Liver (tissue), 8 donors: ENCODE measurements at regions not wholly inside any gene's neighbourhood (a gene's known extent, or its start where the extent isn't known, plus 50 kb on each side); places are given as distances from the start of the nearest gene placed in this dataset.
"Not testable (repeated sequence)": the region's sequence is repeated elsewhere in the genome, so short reads cannot be mapped to it uniquely, and the experiment has no call there.

Experiments used
- DNase-seq: peaks from one replicate; pipeline ENCODE4 v3.0.0-alpha.2; 2017; ENCODE audit warnings: low spot score
- H3K27ac ChIP-seq, 2 donors: one replicate each; pipeline ENCODE4 v1.7.0; 2013; ENCODE audit warnings: inconsistent platforms in 2 of 2, low read length in 2 of 2, control low read depth in 1 of 2, low read depth in 1 of 2, mild to moderate bottlenecking in 1 of 2
- H3K27me3 ChIP-seq, 4 donors: one replicate each; pipeline versions ENCODE4 v1.6.1 to v1.7.0; 2013; ENCODE audit warnings: low read length in 3 of 4, inconsistent platforms in 1 of 4, mild to moderate bottlenecking in 1 of 4, moderate library complexity in 1 of 4; ENCODE audit not compliant: control insufficient read depth in 4 of 4, insufficient read depth in 4 of 4
- H3K36me3 ChIP-seq, 4 donors: one replicate each; pipeline versions ENCODE4 v1.6.1 to v1.7.0; 2013; ENCODE audit warnings: low read length in 3 of 4, mild to moderate bottlenecking in 3 of 4, low read depth in 1 of 4, moderate library complexity in 1 of 4; ENCODE audit not compliant: control insufficient read depth in 4 of 4, insufficient read depth in 3 of 4
- H3K4me1 ChIP-seq, 4 donors: one replicate each; pipeline versions ENCODE4 v1.6.1 to v1.7.0; 2013; ENCODE audit warnings: low read length in 3 of 4, mild to moderate bottlenecking in 3 of 4, moderate library complexity in 1 of 4; ENCODE audit not compliant: control insufficient read depth in 4 of 4, insufficient read depth in 4 of 4
- H3K4me3 ChIP-seq, 3 donors: one replicate each; pipeline versions ENCODE4 v1.6.1 to v1.7.0; 2013; ENCODE audit warnings: low read length in 3 of 3, control low read depth in 1 of 3, low read depth in 1 of 3, mild to moderate bottlenecking in 1 of 3
- H3K9ac ChIP-seq, 2 donors: one replicate each; pipeline ENCODE4 v1.7.0; 2013; ENCODE audit warnings: low read length in 2 of 2, mild to moderate bottlenecking in 2 of 2, moderate library complexity in 2 of 2, control low read depth in 1 of 2, low read depth in 1 of 2
- H3K9me3 ChIP-seq, 4 donors: one replicate each; pipeline versions ENCODE4 v1.6.1 to v1.7.0; 2013; ENCODE audit warnings: low read length in 3 of 4; ENCODE audit not compliant: control insufficient read depth in 4 of 4
- EGR1 ChIP-seq, 2 donors: IDR thresholded peaks; 2 replicates each; pipeline ENCODE4 v1.6.1; 2016 to 2018; ENCODE audit warnings: antibody characterized with exemption in 2 of 2, low read depth in 2 of 2
- FOXA1 ChIP-seq: IDR thresholded peaks from 2 replicates; pipeline ENCODE4 v1.6.1; 2016; ENCODE audit warnings: antibody characterized with exemption
- FOXA2 ChIP-seq: IDR thresholded peaks from 2 replicates; pipeline ENCODE4 v1.6.1; 2016; ENCODE audit warnings: antibody characterized with exemption
- GABPA ChIP-seq, 2 donors: IDR thresholded peaks in 1 of 2; conservative IDR thresholded peaks in 1 of 2; 2 replicates each; pipeline ENCODE4 v1.6.1; 2016; ENCODE audit warnings: antibody characterized with exemption in 2 of 2, mild to moderate bottlenecking in 1 of 2, moderate library complexity in 1 of 2
- HNF4A ChIP-seq, 2 donors: conservative IDR thresholded peaks; 2 replicates each; pipeline ENCODE4 v1.6.1; 2016; ENCODE audit warnings: antibody characterized with exemption in 2 of 2, mild to moderate bottlenecking in 2 of 2
- JUND ChIP-seq, 2 donors: IDR thresholded peaks; 2 replicates each; pipeline ENCODE4 v1.6.1; 2016; ENCODE audit warnings: antibody characterized with exemption in 2 of 2
- MAX ChIP-seq: IDR thresholded peaks from 2 replicates; pipeline ENCODE4 v1.6.1; 2016; ENCODE audit warnings: antibody characterized with exemption
- NR2F2 ChIP-seq: IDR thresholded peaks from 2 replicates; pipeline ENCODE4 v1.6.1; 2016; ENCODE audit warnings: antibody characterized with exemption
- RAD21 ChIP-seq, 2 donors: IDR thresholded peaks; 2 replicates each; pipeline ENCODE4 v1.6.1; 2016; ENCODE audit warnings: antibody characterized with exemption in 2 of 2, mild to moderate bottlenecking in 2 of 2
- REST ChIP-seq: IDR thresholded peaks from 2 replicates; pipeline ENCODE4 v1.6.1; 2016; ENCODE audit warnings: antibody characterized with exemption, mild to moderate bottlenecking
- RXRA ChIP-seq, 2 donors: IDR thresholded peaks; 2 replicates each; pipeline ENCODE4 v1.6.1; 2017 to 2018; ENCODE audit warnings: antibody characterized with exemption in 2 of 2, mild to moderate bottlenecking in 1 of 2
- SP1 ChIP-seq: IDR thresholded peaks from 2 replicates; pipeline ENCODE4 v1.6.1; 2018; ENCODE audit warnings: antibody characterized with exemption, mild to moderate bottlenecking
- TAF1 ChIP-seq: conservative IDR thresholded peaks from 2 replicates; pipeline ENCODE4 v1.6.1; 2016; ENCODE audit warnings: antibody characterized with exemption, mild to moderate bottlenecking
- YY1 ChIP-seq: IDR thresholded peaks from 2 replicates; pipeline ENCODE4 v1.6.1; 2016; ENCODE audit warnings: antibody characterized with exemption, mild to moderate bottlenecking
- WGBS: extraction: QIAGEN DNeasy Blood & Tissue Kit; methylation state at CpG from one replicate; pipeline ENCODE4 v1.1.7; 2013; 5-methylcytosine and 5-hydroxymethylcytosine counted together
- TF ChIP-seq, protein P1 (sequence below): fragments of 150-350 bp; IDR thresholded peaks from 2 replicates; pipeline ENCODE4 v1.5.1; 2017; ENCODE audit warnings: improper control_type of control experiment, low read depth, low read length; ENCODE audit not compliant: missing input control
- TF ChIP-seq, protein P2 (sequence below): IDR thresholded peaks from 2 replicates; pipeline ENCODE4 v1.6.1; 2016; ENCODE audit warnings: antibody characterized with exemption
- donor health status: healthy.
- donor health status: healthy.
- donor health status: healthy.
- donor health status: healthy.
- donor health status: healthy.

DNA sequence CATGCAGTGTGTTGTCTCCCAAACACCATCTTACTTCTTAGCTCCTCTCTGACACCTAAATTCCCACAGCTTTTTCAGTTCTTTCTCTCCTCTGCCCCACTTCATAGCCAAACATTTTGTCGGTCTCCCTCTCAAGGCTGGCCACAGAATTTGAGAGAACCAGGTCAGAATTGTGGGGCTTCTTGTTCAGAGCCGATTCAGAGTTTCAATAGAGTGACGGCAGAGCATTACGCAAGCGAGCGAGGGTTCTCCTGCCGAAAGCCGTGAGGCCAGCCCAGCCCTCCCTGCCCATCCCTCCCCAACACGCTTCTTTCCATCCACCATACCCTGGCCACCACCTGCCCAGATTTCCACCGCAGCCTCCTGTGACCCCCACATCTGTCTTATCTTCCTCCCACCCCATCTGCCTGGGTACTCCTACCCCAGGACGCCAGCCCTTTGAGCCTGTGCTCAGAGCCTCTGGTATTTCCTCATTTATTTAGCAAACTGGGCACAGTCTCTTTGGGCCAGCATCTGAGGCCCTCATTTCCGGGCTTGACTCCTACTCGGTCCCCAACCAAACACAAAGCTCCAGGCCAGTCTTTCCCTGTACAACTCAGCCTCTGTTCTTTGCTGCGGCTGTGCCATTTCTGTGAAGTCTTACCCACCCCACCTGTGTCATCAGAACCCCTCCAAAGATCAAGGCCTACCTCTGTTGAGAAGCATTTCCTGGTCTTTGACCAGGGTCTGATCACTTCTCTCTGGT is 70.0 kb upstream of the MAP4K4 start:
- H3K4me1 ChIP-seq: peaks cover 0 to 9% (median 5%) of the 10 kb centered on the region in 4 donors
- no peaks in the 10 kb centered on the region for H3K36me3 ChIP-seq
- no peak for TF ChIP-seq FOXA2
- no peak for TF ChIP-seq HNF4A (conservative IDR thresholded peaks at IDR 0.05)
- no peak for TF ChIP-seq MAX
- TF ChIP-seq GABPA (IDR thresholded peaks at IDR 0.05 in 1 of 2, conservative IDR thresholded peaks at IDR 0.05 in 1 of 2): no peak
- no peak for TF ChIP-seq REST
- TF ChIP-seq SP1: no peak
- TF ChIP-seq TAF1: no peak
- TF ChIP-seq FOXA1: no peak
- TF ChIP-seq YY1: no peak
- no peak for TF ChIP-seq EGR1 (IDR thresholded peaks at IDR 0.05; ENCODE audit: low read depth in 2 of 2)
- TF ChIP-seq NR2F2: no peak
- no peak for TF ChIP-seq RAD21 (IDR thresholded peaks at IDR 0.05)
- TF ChIP-seq, protein P1, sequence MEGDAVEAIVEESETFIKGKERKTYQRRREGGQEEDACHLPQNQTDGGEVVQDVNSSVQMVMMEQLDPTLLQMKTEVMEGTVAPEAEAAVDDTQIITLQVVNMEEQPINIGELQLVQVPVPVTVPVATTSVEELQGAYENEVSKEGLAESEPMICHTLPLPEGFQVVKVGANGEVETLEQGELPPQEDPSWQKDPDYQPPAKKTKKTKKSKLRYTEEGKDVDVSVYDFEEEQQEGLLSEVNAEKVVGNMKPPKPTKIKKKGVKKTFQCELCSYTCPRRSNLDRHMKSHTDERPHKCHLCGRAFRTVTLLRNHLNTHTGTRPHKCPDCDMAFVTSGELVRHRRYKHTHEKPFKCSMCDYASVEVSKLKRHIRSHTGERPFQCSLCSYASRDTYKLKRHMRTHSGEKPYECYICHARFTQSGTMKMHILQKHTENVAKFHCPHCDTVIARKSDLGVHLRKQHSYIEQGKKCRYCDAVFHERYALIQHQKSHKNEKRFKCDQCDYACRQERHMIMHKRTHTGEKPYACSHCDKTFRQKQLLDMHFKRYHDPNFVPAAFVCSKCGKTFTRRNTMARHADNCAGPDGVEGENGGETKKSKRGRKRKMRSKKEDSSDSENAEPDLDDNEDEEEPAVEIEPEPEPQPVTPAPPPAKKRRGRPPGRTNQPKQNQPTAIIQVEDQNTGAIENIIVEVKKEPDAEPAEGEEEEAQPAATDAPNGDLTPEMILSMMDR: no peak
- H3K9me3 ChIP-seq: no peaks in the 10 kb centered on the region
- 85% methylated on average over 14 of the region's 14 CpGs for whole genome bisulfite sequencing
- DNase-seq: no peak
- H3K27ac ChIP-seq: no peak overlapping the region
- no peaks in the 10 kb centered on the region for H3K27me3 ChIP-seq
- H3K4me3 ChIP-seq: no peak overlapping the region
- H3K9ac ChIP-seq: no peak overlapping the region

GRCh38 chr2:101625814-101626213 is 71.7 kb upstream of the MAP4K4 start:
- not testable (repeated sequence) for H3K27me3 ChIP-seq, H3K9ac ChIP-seq, H3K9me3 ChIP-seq, H3K4me1 ChIP-seq, H3K4me3 ChIP-seq, DNase-seq, H3K36me3 ChIP-seq, H3K27ac ChIP-seq
- 96% methylated on average over 8 of the region's 8 CpGs for WGBS

DNA sequence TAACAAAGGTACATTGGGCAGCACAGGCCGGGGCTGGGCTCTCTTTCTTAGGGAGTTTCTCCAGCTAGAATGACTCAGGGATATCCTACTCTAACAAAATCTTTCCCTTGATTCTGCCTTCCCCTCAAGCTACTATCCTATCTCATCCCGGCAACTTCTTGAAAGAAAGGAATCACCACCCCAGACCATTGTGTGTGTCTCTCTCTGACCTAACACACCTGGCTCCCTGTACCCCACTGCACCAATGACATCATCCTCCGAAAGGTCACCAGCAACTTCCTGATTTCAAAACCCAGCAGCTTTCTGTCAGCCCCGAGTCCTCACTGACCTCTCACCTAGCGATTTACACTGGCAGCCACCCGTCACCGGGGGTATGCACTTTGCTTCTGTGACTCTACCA is 72.1 kb upstream of the MAP4K4 start:
- no peaks in the 10 kb centered on the region for H3K9me3 ChIP-seq
- H3K4me3 ChIP-seq: no peak overlapping the region
- TF ChIP-seq JUND (IDR thresholded peaks at IDR 0.05): peak; percentile 79 to 86
- TF ChIP-seq, protein P2, sequence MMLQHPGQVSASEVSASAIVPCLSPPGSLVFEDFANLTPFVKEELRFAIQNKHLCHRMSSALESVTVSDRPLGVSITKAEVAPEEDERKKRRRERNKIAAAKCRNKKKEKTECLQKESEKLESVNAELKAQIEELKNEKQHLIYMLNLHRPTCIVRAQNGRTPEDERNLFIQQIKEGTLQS: peak; percentile 56
- no peak for TF ChIP-seq MAX
- peak; percentile 75 to 90 for TF ChIP-seq RXRA (IDR thresholded peaks at IDR 0.05)
- peak; percentile 76 for TF ChIP-seq SP1
- TF ChIP-seq, protein P1: no peak
- TF ChIP-seq EGR1 (IDR thresholded peaks at IDR 0.05; ENCODE audit: low read depth in 2 of 2): no peak
- TF ChIP-seq GABPA (IDR thresholded peaks at IDR 0.05 in 1 of 2, conservative IDR thresholded peaks at IDR 0.05 in 1 of 2): peak in 1 of 2 donors; percentile 43
- TF ChIP-seq RAD21 (IDR thresholded peaks at IDR 0.05): peak in 1 of 2 donors; percentile 22
- TF ChIP-seq HNF4A (conservative IDR thresholded peaks at IDR 0.05): peak; percentile 42 to 62
- 46% methylated on average over 7 of the region's 7 CpGs for WGBS
- H3K36me3 ChIP-seq: no peaks in the 10 kb centered on the region
- H3K9ac ChIP-seq: no peak overlapping the region
- H3K4me1 ChIP-seq: peaks cover 0 to 6% (median 4%) of the 10 kb centered on the region in 4 donors
- no peaks in the 10 kb centered on the region for H3K27me3 ChIP-seq
- peak; percentile 46 for DNase-seq
- no peak overlapping the region for H3K27ac ChIP-seq
